GM12873 (cell line): ENCODE measurements at regions not wholly inside any gene's neighbourhood (a gene's known extent, or its start where the extent isn't known, plus 50 kb on each side); places are given as distances from the start of the nearest gene placed in this dataset.

ENCODE experiments used
- CTCF ChIP-seq: IDR thresholded peaks from 2 replicates; pipeline ENCODE4 v1.5.1; 2012; ENCODE audit warnings: low read depth, mild to moderate bottlenecking, moderate library complexity, low read length, control low read depth; ENCODE audit not compliant: insufficient read depth; ENCODE audit errors: missing control alignments

DNA sequence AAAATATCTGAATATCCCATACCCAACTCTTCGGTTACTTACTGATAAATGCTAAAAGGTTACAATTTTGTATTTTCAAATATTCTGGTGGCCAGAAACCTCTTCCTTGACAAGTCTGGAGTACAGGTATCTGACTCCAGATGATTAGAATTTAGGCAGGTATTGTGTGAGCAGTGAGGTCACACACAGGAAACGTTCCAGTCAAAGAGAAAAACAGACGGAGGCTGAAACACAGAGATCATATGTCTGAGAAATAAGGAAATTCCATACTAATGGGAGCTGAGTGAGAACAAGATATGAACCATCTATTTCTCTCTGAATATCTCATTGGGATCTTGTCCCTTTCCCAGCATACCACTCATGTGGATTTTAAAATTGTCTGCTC, 89.4 kb upstream of the IGLL5 start:
- TF ChIP-seq CTCF, result no peak

DNA sequence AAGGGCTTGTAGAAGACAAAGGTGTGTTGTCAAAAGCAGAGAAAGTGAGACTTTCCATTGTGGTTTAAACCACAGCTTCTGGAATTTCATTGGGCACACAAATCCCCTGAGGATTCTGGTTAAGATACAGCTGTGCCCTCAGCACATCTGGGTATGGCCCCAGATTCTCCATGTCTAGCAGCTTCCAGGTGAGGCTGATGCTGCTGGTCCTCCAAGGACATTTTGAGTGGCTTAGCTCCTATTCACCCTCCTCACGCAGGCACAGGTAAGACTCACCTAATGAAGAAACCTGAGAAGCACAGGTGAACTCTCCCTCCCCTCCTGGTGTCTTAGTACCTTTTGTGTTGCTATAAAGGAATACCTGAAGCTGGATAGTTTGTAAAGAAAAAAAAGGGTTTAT, 88.9 kb upstream of the IGLL5 start:
- no peak for TF ChIP-seq CTCF

- TF ChIP-seq CTCF, result no peak
Observed at GRCh38 chr22:22799561-22799960, 88.1 kb upstream of the IGLL5 start.

- TF ChIP-seq CTCF, result no peak
Observed at GRCh38 chr22:22800716-22801115, 86.9 kb upstream of the IGLL5 start.

- peak; percentile 67 for TF ChIP-seq CTCF
Observed at GRCh38 chr22:22802339-22802970, 85.2 kb upstream of the IGLL5 start.

- no peak for TF ChIP-seq CTCF
Observed at GRCh38 chr22:22803285-22803853, 84.2 kb upstream of the IGLL5 start.

- TF ChIP-seq CTCF, result peak; percentile 86
Observed at GRCh38 chr22:22810018-22810427, 77.6 kb upstream of the IGLL5 start.
